GM12878 (cell line): ENCODE measurements at regions not wholly inside any gene's neighbourhood (a gene's known extent, or its start where the extent isn't known, plus 50 kb on each side); places are given as distances from the start of the nearest gene placed in this dataset.

Experiments used
- ATAC-seq: fragments of 200-7000 bp; cut with Tn5 transposase; 3 replicates; pipeline ENCODE4 v1.9.1; 2020; ENCODE audit warnings: mild to moderate bottlenecking, moderate library complexity
- BruUV-seq: library from RNA; stranded (reverse); fragments of 400-500 nt; replicated peaks from 2 replicates; lab custom pipeline; 2021; lab: Mats Ljungman, UMichigan
- CTCF ChIA-PET: fragments of 300-600 bp; sonication (Branson Sonifier 250); formaldehyde crosslinking; extraction: SDS; loops from one replicate; lab custom pipeline; 2021; ENCODE audit warnings: inconsistent platforms; lab: Yijun Ruan, JAX
- POLR2A ChIA-PET: fragments of 350-600 bp; formaldehyde crosslinking; extraction: SDS; loops from one replicate; lab custom pipeline; 2021; ENCODE audit warnings: inconsistent platforms; lab: Charles Lee
- RAD21 ChIA-PET: fragments of 300-600 bp; sonication (Branson Sonifier 250); formaldehyde crosslinking; loops from one replicate; lab custom pipeline; 2023; ENCODE audit warnings: antibody characterized with exemption; ENCODE audit not compliant: unreplicated experiment; lab: Charles Lee
- SMC1A ChIA-PET: fragments of 300-600 bp; sonication (Branson Sonifier 250); formaldehyde crosslinking; loops from one replicate; lab custom pipeline; 2023; ENCODE audit not compliant: unreplicated experiment, uncharacterized antibody; lab: Charles Lee
- DNase-seq: peaks from one replicate; pipeline ENCODE4 v3.0.0-alpha.2; 2011; ENCODE audit warnings: low read depth, low spot score
- FAIRE-seq: peaks from 3 replicates; lab custom pipeline; 2011; peaks lifted over from hg19 to GRCh38; lab: Jason Lieb, UNC
- H2AFZ ChIP-seq: 2 replicates; pipeline ENCODE4 v1.6.0; 2011; ENCODE audit warnings: low read depth, low read length, control low read depth; ENCODE audit not compliant: control insufficient read depth
- H3K27ac ChIP-seq: 2 replicates; pipeline ENCODE4 v1.5.1; 2011; ENCODE audit warnings: control low read depth; ENCODE audit not compliant: control insufficient read depth, insufficient read depth
- H3K27me3 ChIP-seq, 2 experiments: replicated peaks in 1 of 2; 2 replicates each; pipeline versions ENCODE4 v1.6.0 to v1.6.1; 2011; ENCODE audit warnings: low read length in 1 of 2; ENCODE audit not compliant: control insufficient read depth in 2 of 2, insufficient read depth in 2 of 2
- H3K36me3 ChIP-seq, 2 experiments: 2 replicates each; pipeline ENCODE4 v1.5.1; 2011; ENCODE audit warnings: low read length in 1 of 2; ENCODE audit not compliant: control insufficient read depth in 2 of 2, insufficient read depth in 2 of 2
- H3K4me1 ChIP-seq: 2 replicates; pipeline ENCODE4 v1.6.1; 2011; ENCODE audit warnings: mild to moderate bottlenecking, low read length, moderate library complexity, mixed read lengths; ENCODE audit not compliant: control insufficient read depth, insufficient read depth
- H3K4me2 ChIP-seq: 2 replicates; pipeline ENCODE4 v1.6.0; 2011; ENCODE audit warnings: control low read depth; ENCODE audit not compliant: control insufficient read depth, insufficient read depth
- H3K4me3 ChIP-seq: fragments of 200-600 bp; sonication (generic); 2 replicates; pipeline ENCODE4 v1.5.1; 2016
- H3K79me2 ChIP-seq: 2 replicates; pipeline ENCODE4 v1.6.0; 2011; ENCODE audit warnings: low read length; ENCODE audit not compliant: control insufficient read depth, insufficient read depth
- H3K9ac ChIP-seq: 2 replicates; pipeline ENCODE4 v1.8.0; 2011; ENCODE audit warnings: low read length, control low read depth, mixed read lengths; ENCODE audit not compliant: control insufficient read depth, insufficient read depth
- H3K9me3 ChIP-seq: replicated peaks from 3 replicates; pipeline ENCODE4 v1.5.1; 2011; ENCODE audit warnings: mild to moderate bottlenecking, low read length; ENCODE audit not compliant: control insufficient read depth, insufficient read depth
- H4K20me1 ChIP-seq: 2 replicates; pipeline ENCODE4 v1.6.0; 2011; ENCODE audit not compliant: control insufficient read depth, insufficient read depth
- CHD2 ChIP-seq: IDR thresholded peaks from 2 replicates; pipeline ENCODE4 v1.6.1; 2011; ENCODE audit warnings: low read depth, low read length, improper control_type of control experiment, borderline replicate concordance
- CREB1 ChIP-seq: IDR thresholded peaks from 2 replicates; pipeline ENCODE4 v1.6.1; 2012; ENCODE audit warnings: low read depth, mild to moderate bottlenecking, inconsistent platforms
- KLF5 ChIP-seq: fragments of 450-650 bp; IDR thresholded peaks from 2 replicates; pipeline ENCODE4 v1.6.1; 2014; ENCODE audit warnings: mild to moderate bottlenecking; ENCODE audit not compliant: partially characterized antibody
- NFIC ChIP-seq: IDR thresholded peaks from 2 replicates; pipeline ENCODE4 v1.6.1; 2012; ENCODE audit warnings: low read depth, mild to moderate bottlenecking, inconsistent platforms, low read length, moderate library complexity
- NR2F1 ChIP-seq: fragments of 450-650 bp; conservative IDR thresholded peaks from 2 replicates; pipeline ENCODE4 v1.6.1; 2017; ENCODE audit warnings: mild to moderate bottlenecking
- PML ChIP-seq: IDR thresholded peaks from 2 replicates; pipeline ENCODE4 v1.6.1; 2012; ENCODE audit warnings: low read length, inconsistent platforms
- RCOR1 ChIP-seq: conservative IDR thresholded peaks from 2 replicates; pipeline ENCODE4 v1.6.1; 2012; ENCODE audit warnings: low read depth, low read length, improper control_type of control experiment
- SMAD1 ChIP-seq: fragments of 450-650 bp; IDR thresholded peaks from 2 replicates; pipeline ENCODE4 v1.6.1; 2018; ENCODE audit warnings: mild to moderate bottlenecking, low read depth; ENCODE audit not compliant: partially characterized antibody
- TCF3 ChIP-seq: IDR thresholded peaks from 2 replicates; pipeline ENCODE4 v1.6.1; 2012; ENCODE audit warnings: low read depth, mild to moderate bottlenecking, low read length, borderline replicate concordance; ENCODE audit not compliant: insufficient read depth
- TCF7 ChIP-seq: IDR thresholded peaks from 2 replicates; pipeline ENCODE4 v1.6.1; 2014; ENCODE audit warnings: antibody characterized with exemption, borderline replicate concordance
- YBX1 ChIP-seq: fragments of 450-650 bp; IDR thresholded peaks from 2 replicates; pipeline ENCODE4 v1.6.1; 2016; ENCODE audit warnings: antibody characterized with exemption
- ZBTB33 ChIP-seq: fragments of 450-650 bp; IDR thresholded peaks from 2 replicates; pipeline ENCODE4 v1.6.1; 2017; ENCODE audit warnings: mild to moderate bottlenecking
- ZNF274 ChIP-seq: IDR thresholded peaks from one replicate; pipeline ENCODE4 v1.8.0; 2011; ENCODE audit not compliant: insufficient read length, insufficient read depth
- ZNF622 ChIP-seq: fragments of 450-650 bp; IDR thresholded peaks from 2 replicates; pipeline ENCODE4 v1.6.1; 2017; ENCODE audit warnings: mild to moderate bottlenecking, inconsistent platforms
- ZZZ3 ChIP-seq: IDR thresholded peaks from 2 replicates; pipeline ENCODE4 v1.6.1; 2011; ENCODE audit warnings: low read depth; ENCODE audit not compliant: control insufficient read depth, insufficient read length
- WGBS: methylation state at CpG from one replicate; pipeline ENCODE4 v1.1.6; 2016; ENCODE audit warnings: low lambda C conversion rate; ENCODE audit not compliant: insufficient replicate concordance, insufficient coverage; ENCODE audit errors: missing lambda C conversion rate; 5-methylcytosine and 5-hydroxymethylcytosine counted together
- in situ Hi-C: fragments of 300-500 bp; cut with MboI; formaldehyde crosslinking; loops from 9 replicates; pipeline ENCODE4 v1.14.3; 2018; ENCODE audit warnings: mixed read lengths
- intact Hi-C: fragments of 100-400 bp; cut with micrococcal nuclease; formaldehyde crosslinking; loops from one replicate; pipeline ENCODE4 v1.14.2; 2022; ENCODE audit not compliant: unreplicated experiment
- TF ChIP-seq, protein P1 (sequence below): fragments of 450-650 bp; IDR thresholded peaks from 2 replicates; pipeline ENCODE4 v1.6.1; 2018; ENCODE audit warnings: mild to moderate bottlenecking, low read depth, moderate library complexity; ENCODE audit not compliant: partially characterized antibody

GRCh38 chr1:228969953-228970800 is 234.9 kb downstream of the RHOU start:
- Histone ChIP-seq H3K79me2 (no peaks in the 10 kb centered on the region), H3K27me3 (peaks cover 0 to 2% of the 10 kb centered on the region in 2 experiments; a peak in 2 of 4 replicates), H3K9ac (no peak overlapping the region), H3K4me2 (no peak overlapping the region), H2AFZ (no peak overlapping the region), H3K27ac (no peak overlapping the region), H4K20me1 (no peaks in the 10 kb centered on the region; the same call in 1 of the 2 replicates), H3K4me3 (no peak overlapping the region), H3K36me3 (no peaks in the 10 kb centered on the region), H3K9me3 (no peaks in the 10 kb centered on the region), H3K4me1 (no peaks in the 10 kb centered on the region)
- in situ Hi-C loops: no loop called here
- RAD21 ChIA-PET: no interaction called here
- intact Hi-C loops: no loop called here
- SMC1A ChIA-PET: no interaction called here
- CTCF ChIA-PET: no interaction called here
- TF ChIP-seq YBX1 (no peak), CREB1 (no peak), CHD2 (no peak), PML (no peak), KLF5 (no peak), NR2F1 (no peak), SMAD1 (no peak), TCF7 (no peak), ZNF274 (no peak), RCOR1 (no peak), ZBTB33 (no peak), ZZZ3 (no peak), TCF3 (no peak), ZNF622 (no peak), NFIC (no peak)
- TF ChIP-seq, protein P1, sequence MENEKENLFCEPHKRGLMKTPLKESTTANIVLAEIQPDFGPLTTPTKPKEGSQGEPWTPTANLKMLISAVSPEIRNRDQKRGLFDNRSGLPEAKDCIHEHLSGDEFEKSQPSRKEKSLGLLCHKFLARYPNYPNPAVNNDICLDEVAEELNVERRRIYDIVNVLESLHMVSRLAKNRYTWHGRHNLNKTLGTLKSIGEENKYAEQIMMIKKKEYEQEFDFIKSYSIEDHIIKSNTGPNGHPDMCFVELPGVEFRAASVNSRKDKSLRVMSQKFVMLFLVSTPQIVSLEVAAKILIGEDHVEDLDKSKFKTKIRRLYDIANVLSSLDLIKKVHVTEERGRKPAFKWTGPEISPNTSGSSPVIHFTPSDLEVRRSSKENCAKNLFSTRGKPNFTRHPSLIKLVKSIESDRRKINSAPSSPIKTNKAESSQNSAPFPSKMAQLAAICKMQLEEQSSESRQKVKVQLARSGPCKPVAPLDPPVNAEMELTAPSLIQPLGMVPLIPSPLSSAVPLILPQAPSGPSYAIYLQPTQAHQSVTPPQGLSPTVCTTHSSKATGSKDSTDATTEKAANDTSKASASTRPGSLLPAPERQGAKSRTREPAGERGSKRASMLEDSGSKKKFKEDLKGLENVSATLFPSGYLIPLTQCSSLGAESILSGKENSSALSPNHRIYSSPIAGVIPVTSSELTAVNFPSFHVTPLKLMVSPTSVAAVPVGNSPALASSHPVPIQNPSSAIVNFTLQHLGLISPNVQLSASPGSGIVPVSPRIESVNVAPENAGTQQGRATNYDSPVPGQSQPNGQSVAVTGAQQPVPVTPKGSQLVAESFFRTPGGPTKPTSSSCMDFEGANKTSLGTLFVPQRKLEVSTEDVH: no peak
- POLR2A ChIA-PET: no interaction called here
- no TSS peak for BruUV-seq
- DNase-seq: no peak
- ATAC-seq: no peak
- FAIRE-seq: no peak
- WGBS: 45% methylated on average over 11 of the region's 11 CpGs
